HG02970 (cell line): ENCODE measurements at regions not wholly inside any gene's neighbourhood (a gene's known extent, or its start where the extent isn't known, plus 50 kb on each side); places are given as distances from the start of the nearest gene placed in this dataset.

Experiments
- ATAC-seq: cut with Tn5 transposase; IDR thresholded peaks from one replicate; pipeline ENCODE4 v1.9.1; 2021; ENCODE audit warnings: mild to moderate bottlenecking, moderate library complexity, moderate number of reproducible peaks; ENCODE audit not compliant: unreplicated experiment, low FRiP score

DNA sequence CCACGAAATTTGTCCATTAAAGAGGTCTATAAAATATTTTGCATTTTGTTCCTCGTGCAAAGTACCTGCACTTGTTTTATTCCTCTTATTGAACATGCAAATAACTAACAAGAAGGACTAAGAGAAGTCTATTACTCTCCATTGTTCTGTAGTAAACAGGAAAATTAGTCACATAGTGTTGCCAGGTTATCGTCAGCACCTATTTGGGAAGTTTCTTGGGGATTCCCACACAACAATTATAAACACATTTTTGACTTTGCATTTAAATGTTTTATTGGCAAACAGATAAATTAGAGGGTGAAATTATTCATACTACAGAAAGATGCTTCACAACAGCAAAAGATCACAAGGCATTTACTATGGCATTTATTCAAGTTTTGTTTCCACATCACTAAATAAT is 174.5 kb downstream of the ZC3H11B start:
- ATAC-seq: no peak

DNA sequence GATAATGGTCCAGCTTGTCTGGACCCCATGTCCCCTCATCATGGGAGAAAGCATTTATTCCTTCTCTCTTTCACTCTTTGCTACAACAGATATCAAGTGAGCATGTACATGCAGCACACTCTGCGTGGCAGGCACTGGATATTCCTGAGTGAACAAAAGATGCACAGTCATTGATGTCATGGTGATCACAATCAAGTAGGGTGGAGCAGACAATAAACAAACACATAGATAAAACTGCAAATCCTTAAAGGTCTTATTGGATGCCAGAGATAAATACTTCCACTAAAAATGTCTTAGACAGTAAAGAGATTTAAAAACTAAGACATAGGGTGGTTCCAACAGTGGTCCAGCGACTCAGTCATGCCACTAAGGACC is 178.0 kb downstream of the ZC3H11B start:
- ATAC-seq: no peak

DNA sequence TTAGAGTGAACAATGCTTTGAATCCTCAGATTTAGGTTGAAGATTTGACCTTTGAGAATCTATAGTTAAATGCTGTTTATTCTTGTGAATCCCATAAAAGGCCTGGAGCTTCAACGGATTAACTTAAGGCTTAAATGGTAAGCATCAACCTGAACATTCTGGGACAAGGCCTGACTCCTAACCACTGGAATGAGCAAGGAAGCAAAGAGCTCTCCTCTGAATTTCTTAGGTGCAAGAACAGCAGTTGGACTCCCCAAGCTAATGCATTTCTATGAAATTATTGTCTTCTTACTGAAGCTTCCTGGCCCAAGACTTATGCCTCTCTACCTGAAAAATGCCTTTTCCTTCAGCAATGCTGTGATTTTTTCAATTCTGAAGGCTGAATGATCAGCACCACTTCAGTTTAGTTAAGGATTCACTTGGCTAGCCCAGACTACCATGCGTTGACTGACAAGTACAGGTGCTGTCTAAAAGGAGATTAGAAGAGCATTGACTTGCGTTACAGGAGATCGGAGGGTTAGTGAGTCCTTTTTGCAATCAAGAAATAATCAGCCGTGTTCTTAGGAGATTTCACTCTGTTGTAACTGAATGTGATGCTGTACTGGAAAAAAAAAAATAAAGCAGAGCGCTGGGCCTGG is 178.5 kb downstream of the ZC3H11B start:
- no peak for ATAC-seq

DNA sequence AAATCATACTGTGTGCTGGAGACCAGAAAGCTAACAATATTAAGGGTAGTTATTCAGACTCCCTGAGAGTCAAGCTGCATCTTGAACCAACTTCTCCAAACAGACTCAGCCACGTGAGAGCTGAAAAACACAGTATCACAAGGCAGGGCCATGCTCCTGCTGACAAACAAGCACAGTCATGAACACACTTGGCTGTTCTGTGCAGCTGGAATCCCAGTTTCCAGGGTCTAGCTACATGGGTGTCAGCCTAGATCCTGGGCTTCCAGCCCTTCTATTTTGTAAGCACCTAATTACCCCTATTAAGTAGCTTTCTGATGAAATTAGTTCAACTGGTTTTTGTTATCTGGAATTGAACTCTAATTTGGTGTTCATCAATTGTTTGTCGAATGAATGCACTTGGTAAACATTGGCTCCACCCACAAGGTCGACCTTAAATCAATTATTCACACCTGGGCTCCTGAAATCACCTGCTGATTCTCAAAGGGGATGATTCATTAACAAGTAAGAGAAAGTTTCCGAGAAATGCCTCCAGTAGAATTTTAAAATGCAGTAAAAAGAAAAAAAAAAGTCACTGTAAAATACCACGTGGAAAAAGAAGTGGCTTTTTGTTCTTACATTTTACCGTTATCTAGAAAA is 179.3 kb downstream of the ZC3H11B start:
- ATAC-seq: no peak

DNA sequence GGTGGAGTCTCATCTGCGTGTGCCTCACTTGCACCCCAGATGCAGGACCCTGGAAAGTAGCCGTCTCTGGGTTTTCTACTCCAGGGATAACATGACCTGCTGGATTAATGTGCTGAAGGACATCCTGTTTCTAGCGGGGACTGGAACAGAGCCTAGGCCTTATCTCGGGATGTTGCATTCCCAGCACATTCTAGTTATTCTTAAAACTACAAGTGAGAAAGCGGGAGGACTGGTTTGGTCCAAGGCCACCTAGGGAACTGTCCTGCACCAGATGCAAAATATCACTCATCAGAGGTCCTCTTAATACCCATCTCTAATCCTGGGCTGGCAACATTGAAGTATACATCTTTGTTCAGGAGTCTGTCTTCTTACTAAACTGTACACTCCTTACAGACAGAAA is 179.9 kb downstream of the ZC3H11B start:
- no peak for ATAC-seq

DNA sequence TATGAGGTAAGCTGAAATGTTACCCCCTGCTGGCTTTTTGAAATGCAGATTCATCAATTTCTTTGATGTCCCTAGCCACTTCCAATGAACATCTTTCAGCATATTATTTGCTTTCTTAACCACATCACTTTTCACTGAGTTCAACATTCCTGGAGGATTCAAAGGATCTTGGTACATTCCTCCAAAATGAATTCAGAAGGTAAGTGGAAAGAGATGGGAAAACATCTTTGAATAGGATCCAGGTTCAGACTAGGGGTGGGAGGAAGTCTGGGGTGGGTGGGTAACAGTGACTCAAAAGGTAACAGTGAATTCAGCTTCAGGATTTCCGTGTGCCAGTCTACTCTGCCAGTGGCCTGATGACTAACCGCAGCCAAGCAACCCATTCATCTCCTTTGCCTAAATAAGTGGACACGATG is 180.7 kb downstream of the ZC3H11B start:
- ATAC-seq: no peak

DNA sequence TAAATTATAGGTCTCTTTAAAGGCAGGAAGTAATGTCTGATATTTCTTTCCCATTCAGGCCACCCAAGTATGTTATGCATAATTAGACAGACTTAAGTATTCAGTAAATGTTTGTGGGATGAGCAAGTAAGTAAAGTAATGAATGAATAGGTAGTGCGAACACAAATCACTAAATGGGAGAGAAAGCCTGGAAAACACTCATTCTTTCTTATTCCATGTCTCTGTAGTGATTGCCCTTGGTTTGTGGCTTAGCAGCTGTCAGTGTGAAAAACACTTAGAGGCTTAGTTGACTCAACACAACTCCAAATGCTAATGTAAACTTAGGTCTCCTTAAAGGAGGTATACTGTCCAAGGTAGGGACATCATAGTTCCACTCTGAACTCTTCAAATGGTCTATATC is 182.5 kb downstream of the ZC3H11B start:
- ATAC-seq: no peak

DNA sequence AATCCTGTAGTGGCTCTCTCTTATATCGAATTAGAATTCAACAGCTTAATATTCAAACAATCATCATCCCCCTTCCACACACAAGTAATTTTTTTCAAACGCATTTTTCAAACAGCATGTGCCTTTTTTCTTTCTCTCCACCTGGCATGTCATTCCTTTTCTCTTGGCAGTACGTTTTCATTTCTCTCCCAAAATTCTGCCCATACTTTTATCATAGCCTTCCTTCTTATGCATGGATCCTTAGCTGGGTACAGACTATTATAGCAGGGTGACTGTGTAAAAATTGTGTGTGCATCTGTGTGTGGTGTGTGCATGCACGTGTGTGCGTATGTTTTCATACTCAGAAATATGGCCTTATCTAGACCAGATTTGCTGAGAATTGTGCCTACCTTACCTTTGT is 184.3 kb downstream of the ZC3H11B start:
- ATAC-seq: no peak

DNA sequence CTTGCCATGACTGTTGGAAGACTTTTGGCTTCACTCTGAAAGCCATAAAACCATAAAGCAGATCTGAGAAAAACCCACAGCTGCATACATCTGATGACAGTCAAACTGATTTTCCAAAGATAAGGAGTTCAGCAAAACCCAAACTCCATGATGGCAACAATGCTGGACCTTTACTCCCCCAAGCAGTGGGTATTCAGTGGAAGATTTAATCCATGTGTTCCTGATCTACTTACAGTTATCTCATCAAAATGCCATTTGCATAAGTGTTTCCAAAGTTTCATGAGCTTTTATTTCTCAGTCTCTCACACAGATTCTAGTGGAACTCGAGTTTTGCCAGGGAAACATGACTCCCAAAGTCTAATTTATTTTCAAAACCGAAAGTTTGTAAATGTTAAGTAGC is 184.9 kb downstream of the ZC3H11B start:
- no peak for ATAC-seq

DNA sequence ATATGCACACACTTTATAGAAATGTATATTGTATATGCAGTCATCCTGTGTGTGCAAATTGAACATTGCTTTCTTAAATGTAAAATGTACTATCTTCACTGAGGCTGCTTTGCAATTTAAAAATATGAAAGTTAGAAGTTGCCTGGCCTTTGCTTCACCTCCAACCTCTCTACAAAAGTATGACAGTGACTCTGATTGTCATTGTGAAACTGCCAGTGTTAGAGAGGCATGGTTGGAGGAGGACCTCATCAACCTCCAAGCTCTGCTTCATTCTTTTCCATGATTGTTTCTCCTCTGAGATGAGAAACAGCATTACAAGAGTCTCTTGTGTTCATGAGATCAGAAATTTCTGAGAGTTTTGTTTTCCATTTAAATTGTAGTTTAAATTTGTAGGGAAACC is 185.5 kb downstream of the ZC3H11B start:
- no peak for ATAC-seq

DNA sequence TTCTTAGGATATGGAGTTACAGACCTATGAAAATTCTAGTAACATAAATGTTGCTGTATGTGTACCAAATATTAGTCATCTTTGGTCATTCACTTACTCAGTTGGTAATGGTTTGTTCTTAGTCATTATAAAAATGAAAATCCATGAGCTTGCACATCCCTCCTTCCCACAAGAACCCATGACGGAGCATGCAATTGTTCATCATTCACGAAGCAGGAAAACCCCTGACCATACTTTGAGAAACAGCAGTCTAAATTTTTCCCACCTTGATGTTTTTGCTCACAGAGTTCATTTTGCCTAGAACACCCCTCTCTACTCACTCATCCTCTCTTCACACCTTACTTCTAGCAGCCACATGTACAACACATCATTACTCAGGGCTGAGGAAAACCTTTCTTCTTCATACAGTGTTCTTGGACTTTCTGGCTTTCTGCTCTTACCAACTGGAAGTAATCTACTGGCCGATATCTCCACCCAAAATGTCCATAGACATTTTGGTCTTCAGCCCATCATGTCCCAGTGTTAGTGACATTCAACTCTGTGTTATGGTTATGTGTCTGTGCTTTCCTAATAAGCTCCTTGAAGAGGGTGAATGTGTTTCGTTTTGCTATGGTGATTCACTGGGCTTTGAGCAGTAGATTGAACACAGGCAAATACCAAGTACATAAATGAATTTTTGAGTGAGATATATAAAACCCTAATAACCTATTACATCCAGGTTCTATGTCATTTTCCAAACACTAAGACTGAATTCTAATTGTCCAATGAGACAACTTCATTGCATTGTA is 189.9 kb downstream of the ZC3H11B start:
- no peak for ATAC-seq

DNA sequence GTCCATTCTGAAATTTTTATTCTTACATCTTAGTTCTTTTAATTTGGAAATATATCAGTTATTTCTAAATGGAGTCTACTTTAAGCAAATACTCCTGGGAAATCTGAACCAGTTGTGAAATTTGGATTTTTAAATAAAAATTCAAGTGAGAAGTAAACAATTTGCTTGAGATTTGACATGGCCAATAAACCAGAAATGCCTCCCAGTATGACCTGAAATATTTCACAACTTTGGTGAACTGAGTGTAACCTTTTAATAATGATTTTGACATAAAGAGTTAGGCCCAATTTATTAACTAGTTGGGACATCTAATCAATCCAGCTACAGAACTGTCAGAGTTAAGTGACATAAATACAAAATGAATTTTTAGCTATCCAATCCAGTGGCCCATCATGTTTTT is 192.0 kb downstream of the ZC3H11B start:
- no peak for ATAC-seq

DNA sequence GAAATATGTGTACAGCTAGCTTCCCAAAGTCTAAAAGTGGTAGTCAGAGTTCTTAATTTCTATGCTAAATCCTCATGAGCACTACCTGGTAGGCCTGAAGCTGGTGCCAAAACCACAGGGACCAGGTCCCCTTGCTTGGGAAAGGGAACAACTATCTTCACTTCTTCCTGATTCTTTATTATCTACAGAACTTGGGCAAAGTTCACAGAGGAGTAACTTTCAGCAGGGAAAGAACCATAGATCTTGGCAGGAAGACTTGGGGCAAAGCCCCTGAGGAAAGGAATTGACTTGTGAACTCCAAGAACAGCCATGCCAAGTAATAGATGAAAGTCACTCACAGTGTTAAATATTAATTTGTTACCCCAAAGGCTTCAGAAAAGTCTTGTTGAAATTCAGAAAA is 193.0 kb downstream of the ZC3H11B start:
- no peak for ATAC-seq

DNA sequence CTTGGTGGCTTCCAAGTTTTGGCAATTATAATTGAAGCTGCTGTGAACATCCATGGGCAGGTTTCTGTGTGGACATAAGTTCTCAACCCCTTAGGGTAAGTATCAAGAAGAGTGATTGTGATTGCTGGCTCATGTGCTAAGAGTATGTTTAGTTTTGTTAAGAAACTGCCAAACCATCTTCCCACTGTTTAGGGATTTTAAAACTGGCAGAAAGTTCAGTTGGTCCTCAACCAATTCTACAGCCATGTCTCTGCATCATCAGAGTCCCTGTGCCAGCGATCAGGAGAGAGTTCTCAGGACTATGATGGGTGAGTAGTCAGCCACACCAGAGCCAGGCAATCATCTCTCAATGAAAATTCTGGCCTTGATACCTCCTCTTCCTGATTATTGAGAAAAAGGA is 193.8 kb downstream of the ZC3H11B start:
- ATAC-seq: no peak

DNA sequence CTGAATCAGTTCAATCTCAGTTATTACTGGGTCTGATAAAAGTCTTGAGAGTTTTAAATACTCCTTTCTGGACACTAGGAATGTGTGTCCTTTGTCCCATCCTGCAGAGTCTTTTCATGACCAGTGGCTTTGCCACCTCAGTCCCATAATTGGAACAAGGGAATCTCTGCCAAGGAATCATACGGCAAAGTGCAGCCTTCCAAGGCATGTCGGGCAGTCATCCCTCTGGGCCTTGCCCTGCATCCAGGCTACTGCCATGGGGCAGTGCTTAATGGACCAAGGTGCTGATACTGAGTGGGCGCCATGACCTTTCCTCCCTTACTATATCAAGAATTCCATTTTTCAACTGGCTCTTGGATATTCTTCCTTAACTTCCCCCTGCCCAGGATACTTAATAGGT is 195.3 kb downstream of the ZC3H11B start:
- no peak for ATAC-seq

DNA sequence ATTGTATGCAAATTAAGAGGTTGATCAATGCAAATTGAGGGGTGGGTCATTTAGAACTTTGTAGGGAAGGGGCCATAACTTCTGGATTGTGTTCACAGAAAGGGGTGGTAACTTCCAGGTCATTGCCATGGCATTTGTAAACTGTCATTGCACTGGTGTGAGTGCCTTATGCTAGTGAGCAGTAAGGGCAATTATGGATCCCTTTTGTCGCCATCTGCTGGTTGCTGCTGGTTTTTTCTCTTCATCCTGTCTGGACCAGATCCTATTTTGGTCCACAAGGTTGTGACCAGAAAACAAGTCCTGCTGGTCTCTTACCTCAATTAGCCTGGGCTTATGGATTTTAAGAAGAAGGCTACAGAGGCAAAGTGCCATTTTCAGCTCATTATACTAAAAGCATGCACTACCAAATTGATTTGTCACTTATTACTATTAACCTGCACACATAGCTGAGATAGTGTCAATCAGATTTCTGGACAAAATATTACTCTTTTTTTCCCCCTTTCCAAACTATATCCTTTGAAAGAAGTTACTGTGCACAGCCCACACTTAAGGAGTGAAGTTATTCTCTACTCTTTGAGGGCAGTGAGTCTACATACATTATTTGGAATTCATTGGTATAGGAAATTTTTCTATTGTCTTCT is 196.2 kb downstream of the ZC3H11B start:
- peak; percentile 77 for ATAC-seq

DNA sequence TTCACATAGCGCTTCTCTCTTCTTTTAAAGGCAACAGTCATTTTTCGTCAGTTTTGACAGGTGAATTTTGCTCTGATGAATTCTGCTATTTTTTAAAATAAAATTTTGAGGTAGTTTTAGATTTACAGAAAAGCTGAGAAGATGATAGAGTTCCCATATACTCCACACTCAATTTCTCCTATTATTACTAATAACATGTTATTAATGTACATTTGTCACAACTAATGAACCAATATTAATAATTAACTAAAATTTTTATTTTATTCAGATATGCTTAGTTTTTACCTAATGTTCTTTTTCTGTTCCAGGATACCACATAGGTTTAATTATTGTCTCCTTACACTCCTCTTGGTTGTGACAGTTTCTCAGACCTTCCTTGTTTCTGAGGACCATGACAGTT is 197.0 kb downstream of the ZC3H11B start:
- no peak for ATAC-seq

DNA sequence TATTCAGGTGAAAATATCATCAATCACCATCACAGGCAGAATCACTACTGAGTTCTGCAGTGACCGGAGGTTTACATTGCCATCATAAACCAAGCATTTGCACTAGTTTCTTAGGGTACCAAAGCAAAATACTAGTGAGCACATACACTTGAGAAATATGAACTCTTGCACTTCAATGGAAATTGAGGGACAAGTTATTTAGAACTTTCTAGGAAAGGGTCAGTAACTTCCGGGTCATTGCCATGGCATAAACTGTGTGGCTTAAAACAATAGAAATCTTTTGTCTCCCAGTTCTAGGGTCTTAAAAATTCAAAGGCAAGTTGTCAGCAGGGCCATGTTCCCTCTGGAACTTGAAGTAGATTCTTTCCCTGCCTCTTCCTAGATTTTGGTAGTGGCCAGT is 197.5 kb downstream of the ZC3H11B start:
- ATAC-seq: no peak

DNA sequence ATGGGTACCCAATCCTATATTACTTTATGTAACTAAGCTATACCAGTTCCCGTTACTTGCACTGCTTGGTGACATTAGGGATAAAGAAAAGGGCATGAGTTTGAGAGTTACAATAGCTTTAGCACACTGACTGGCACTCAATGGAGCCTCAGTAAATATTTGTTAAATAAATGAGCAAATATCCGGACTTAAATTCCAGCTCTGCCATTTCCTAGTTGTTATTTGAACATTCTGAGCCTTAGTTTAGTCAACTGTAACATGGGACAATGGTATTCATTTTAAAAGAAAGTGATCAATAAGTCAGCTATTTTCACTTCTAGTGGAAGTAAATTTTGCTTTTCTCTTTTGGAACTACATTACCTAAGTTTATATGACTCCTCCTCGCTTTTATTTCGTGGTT is 198.7 kb downstream of the ZC3H11B start:
- ATAC-seq: no peak

DNA sequence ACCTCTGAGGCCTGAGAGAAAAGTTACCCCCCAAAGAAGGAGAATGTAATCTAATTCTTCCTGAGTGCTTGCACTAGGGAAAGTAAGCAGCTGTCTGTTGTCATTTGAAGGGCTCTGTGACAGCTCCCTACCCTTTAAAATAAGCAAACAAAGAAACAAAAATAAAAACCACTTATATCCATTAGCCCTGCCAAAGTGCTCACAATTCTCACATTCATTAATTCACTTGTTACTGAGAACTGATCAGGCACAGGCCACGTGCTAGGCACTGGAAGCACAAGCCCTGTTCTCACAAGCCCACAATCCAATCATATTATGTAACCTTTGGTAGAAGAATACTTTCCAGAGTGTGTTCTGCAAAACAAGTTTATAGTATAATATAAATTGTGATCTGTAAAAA is 199.4 kb downstream of the ZC3H11B start:
- ATAC-seq: no peak

DNA sequence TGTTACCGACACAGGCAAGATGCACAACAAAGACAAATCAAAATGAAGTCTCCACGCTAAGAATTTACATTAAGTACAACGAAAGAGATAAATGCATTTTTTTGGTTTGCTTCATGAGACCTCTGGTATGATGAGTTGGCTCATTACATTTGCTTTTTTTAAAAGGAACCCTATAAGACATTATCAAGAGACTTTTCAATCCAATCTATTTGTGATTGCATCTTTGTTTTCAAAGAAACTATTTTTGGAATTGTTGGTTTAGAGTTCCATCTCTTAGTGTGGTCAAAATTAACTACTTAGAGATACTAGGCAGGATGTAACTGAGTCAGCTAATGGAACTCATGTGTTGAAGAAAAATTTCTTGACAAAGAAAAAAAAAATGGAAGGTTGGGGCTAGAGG is 200.1 kb downstream of the ZC3H11B start:
- no peak for ATAC-seq
